GM19463 (cell line): ENCODE measurements at regions not wholly inside any gene's neighbourhood (a gene's known extent, or its start where the extent isn't known, plus 50 kb on each side); places are given as distances from the start of the nearest gene placed in this dataset.

Source experiments
- ATAC-seq: cut with Tn5 transposase; IDR thresholded peaks from one replicate; pipeline ENCODE4 v1.9.1; 2021; ENCODE audit warnings: mild to moderate bottlenecking, moderate library complexity; ENCODE audit not compliant: unreplicated experiment

GRCh38 chr5:11981986-11982385 is 77.7 kb upstream of the CTNND2 start:
- ATAC-seq = no peak

GRCh38 chr5:11977904-11978303 is 73.7 kb upstream of the CTNND2 start:
- ATAC-seq = no peak

- no peak for ATAC-seq
Measured at GRCh38 chr5:11973469-11973868, 69.2 kb upstream of the CTNND2 start.

- ATAC-seq = no peak
Measured at GRCh38 chr5:11963227-11963626, 59.0 kb upstream of the CTNND2 start.

- ATAC-seq = no peak
Measured at GRCh38 chr5:11962122-11962521, 57.9 kb upstream of the CTNND2 start.

- ATAC-seq = no peak
Measured at GRCh38 chr5:11958321-11958720, 54.1 kb upstream of the CTNND2 start.

GRCh38 chr5:11955331-11955730 is 51.1 kb upstream of the CTNND2 start:
- no peak for ATAC-seq
